Naive thymus-derived CD4-positive, alpha-beta T cell (primary cell): ENCODE measurements at regions not wholly inside any gene's neighbourhood (a gene's known extent, or its start where the extent isn't known, plus 50 kb on each side); places are given as distances from the start of the nearest gene placed in this dataset.

Experiments used
- ATAC-seq: fragments of 150-1000 bp; cut with Tn5 transposase; 2 replicates; pipeline ENCODE4 v1.10.0; 2021; ENCODE audit warnings: mild to moderate bottlenecking, moderate library complexity
- CTCF ChIA-PET: fragments of 350-600 bp; sonication (Branson Sonifier 250); formaldehyde crosslinking; loops from one replicate; lab custom pipeline; 2021; ENCODE audit warnings: antibody characterized with exemption; lab: Charles Lee
- POLR2A ChIA-PET: fragments of 350-600 bp; sonication (Branson Sonifier 250); formaldehyde crosslinking; loops from one replicate; lab custom pipeline; 2021; ENCODE audit warnings: antibody characterized with exemption, inconsistent platforms; lab: Charles Lee
- DNase-seq, 9 donors: peaks; one replicate each; pipeline versions ENCODE4 v3.0.0 to v3.0.0-alpha.2; 2020 to 2022; ENCODE audit warnings: mixed read lengths in 1 of 9
- H3K27ac ChIP-seq: one replicate; pipeline ENCODE4 v1.7.0; 2013; ENCODE audit warnings: mild to moderate bottlenecking, low read depth, low read length, moderate library complexity
- H3K27me3 ChIP-seq, 2 donors: one replicate each; pipeline ENCODE4 v1.7.0; 2013; ENCODE audit warnings: low read length in 2 of 2, mild to moderate bottlenecking in 2 of 2, moderate library complexity in 2 of 2; ENCODE audit not compliant: control insufficient read depth in 2 of 2, insufficient read depth in 2 of 2
- H3K36me3 ChIP-seq, 3 experiments: 1 replicate in 2 of 3; 2 replicates in 1 of 3; pipeline ENCODE4 v1.7.0; 2013; ENCODE audit warnings: low read length in 3 of 3, mild to moderate bottlenecking in 3 of 3, moderate library complexity in 1 of 3; ENCODE audit not compliant: insufficient read depth in 3 of 3, control insufficient read depth in 2 of 3
- H3K4me1 ChIP-seq, 2 donors: one replicate each; pipeline ENCODE4 v1.7.0; 2013; ENCODE audit warnings: low read length in 2 of 2, mild to moderate bottlenecking in 2 of 2, moderate library complexity in 1 of 2; ENCODE audit not compliant: control insufficient read depth in 2 of 2, insufficient read depth in 2 of 2
- H3K4me3 ChIP-seq: 2 replicates; pipeline ENCODE4 v1.7.0; 2013; ENCODE audit warnings: mild to moderate bottlenecking, low read length
- H3K9me3 ChIP-seq, 3 experiments: 1 replicate in 2 of 3; 2 replicates in 1 of 3; pipeline ENCODE4 v1.7.0; 2013; ENCODE audit warnings: low read length in 3 of 3; ENCODE audit not compliant: control insufficient read depth in 2 of 3
- H3K27ac Mint-ChIP-seq, 9 donors: one replicate each; pipeline ENCODE4 v1.8.0; 2020 to 2022; ENCODE audit warnings: mixed read lengths in 9 of 9, mild to moderate bottlenecking in 8 of 9, moderate library complexity in 5 of 9, inconsistent platforms in 2 of 9
- H3K27me3 Mint-ChIP-seq, 5 donors: one replicate each; pipeline ENCODE4 v1.8.0; 2021 to 2022; ENCODE audit warnings: mixed read lengths in 5 of 5, mild to moderate bottlenecking in 1 of 5
- H3K36me3 Mint-ChIP-seq, 5 donors: one replicate each; pipeline ENCODE4 v1.8.0; 2020 to 2022; ENCODE audit warnings: mixed read lengths in 5 of 5, mild to moderate bottlenecking in 3 of 5, inconsistent platforms in 1 of 5
- H3K4me1 Mint-ChIP-seq, 7 donors: one replicate each; pipeline ENCODE4 v1.8.0; 2020 to 2022; ENCODE audit warnings: mixed read lengths in 7 of 7, mild to moderate bottlenecking in 3 of 7, inconsistent platforms in 1 of 7
- H3K4me3 Mint-ChIP-seq, 10 donors: one replicate each; pipeline ENCODE4 v1.8.0; 2020 to 2022; ENCODE audit warnings: mild to moderate bottlenecking in 10 of 10, mixed read lengths in 10 of 10, moderate library complexity in 6 of 10, inconsistent platforms in 2 of 10
- H3K9me3 Mint-ChIP-seq, 11 donors: one replicate each; pipeline ENCODE4 v1.8.0; 2020 to 2022; ENCODE audit warnings: mixed read lengths in 11 of 11, mild to moderate bottlenecking in 4 of 11, inconsistent platforms in 1 of 11, moderate library complexity in 1 of 11
- intact Hi-C, 2 donors: fragments of 100-400 bp; cut with micrococcal nuclease; formaldehyde crosslinking; loops; one replicate each; pipeline ENCODE4 v1.15.1; 2023

DNA sequence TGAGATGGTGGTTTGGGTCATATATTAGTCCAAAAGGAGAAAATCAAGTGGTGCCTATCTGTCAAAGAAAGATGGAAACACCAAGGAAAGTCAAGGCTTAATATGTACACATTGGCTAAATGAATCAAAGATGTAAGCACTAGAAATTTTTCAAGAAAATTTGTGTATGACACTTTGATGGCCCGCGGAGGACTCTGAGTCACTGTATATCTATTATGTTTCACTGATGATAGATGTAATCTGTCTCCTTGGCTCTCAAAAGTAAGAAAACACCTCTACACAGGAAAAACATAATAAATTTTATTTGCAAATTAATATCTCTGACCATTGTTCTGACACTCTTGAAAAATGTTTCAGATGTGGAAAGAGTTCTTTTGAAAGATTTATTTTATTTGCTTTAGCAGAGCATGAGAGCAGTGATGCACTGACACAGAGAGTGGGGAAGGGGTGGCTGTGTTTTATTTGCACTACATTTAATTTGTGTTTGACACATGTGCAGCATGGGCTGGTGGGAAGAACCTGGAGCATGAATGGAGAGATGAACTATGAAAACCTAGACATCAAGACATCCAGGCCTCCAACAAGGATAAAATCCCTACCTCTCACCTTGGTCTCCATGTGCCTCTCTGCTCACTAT is 180.8 kb upstream of the GAS1 start:
- H3K4me1 Mint-ChIP-seq = peaks cover 0 to under 1% (median 0%) of the 10 kb centered on the region in 7 donors
- Histone ChIP-seq H3K27me3 (no peaks in the 10 kb centered on the region), H3K4me1 (no peaks in the 10 kb centered on the region), H3K4me3 (no peak overlapping the region), H3K36me3 (no peaks in the 10 kb centered on the region), H3K27ac (no peak overlapping the region), H3K9me3 (no peaks in the 10 kb centered on the region)
- DNase-seq (no peak), ATAC-seq (no peak)
- H3K36me3 Mint-ChIP-seq = no peaks in the 10 kb centered on the region
- peaks cover under 1 to 60% (median 36%) of the 10 kb centered on the region in 5 donors for H3K27me3 Mint-ChIP-seq
- CTCF ChIA-PET = no interaction called here
- H3K4me3 Mint-ChIP-seq = no peak overlapping the region
- POLR2A ChIA-PET = no interaction called here
- intact Hi-C loops = no loop called here
- peaks cover 0 to 19% (median 6%) of the 10 kb centered on the region in 11 donors for H3K9me3 Mint-ChIP-seq
- no peak overlapping the region for H3K27ac Mint-ChIP-seq

DNA sequence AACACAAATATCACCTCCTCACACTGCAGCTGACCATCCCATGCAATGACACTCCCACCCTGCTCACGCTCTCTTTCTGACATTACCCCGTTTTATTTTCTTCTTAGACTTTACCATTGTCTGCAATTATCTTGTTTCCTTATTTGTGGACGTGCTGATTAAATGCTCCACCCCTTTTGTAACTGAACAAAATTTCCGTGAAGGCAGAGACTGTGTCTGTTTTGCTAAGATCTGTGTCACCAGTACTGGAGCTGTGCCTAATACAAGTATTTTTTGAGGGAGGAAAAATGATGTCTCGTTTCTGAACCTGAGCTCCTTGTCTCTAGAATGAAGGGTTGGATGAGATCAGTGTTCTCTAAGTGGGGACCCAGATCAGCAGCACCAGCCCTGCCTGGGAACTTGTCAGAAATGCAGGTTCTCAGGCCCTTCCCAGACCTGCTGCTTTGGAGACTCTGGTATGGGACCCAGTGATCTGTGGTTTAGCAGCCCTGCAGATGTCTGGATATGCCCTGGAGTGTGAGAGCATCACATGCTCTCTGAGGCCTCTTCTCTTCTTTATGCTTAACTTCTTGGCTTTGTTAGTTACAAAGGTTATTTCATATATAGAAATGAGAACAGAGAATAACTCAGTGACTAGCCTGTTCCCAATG is 181.7 kb upstream of the GAS1 start:
- intact Hi-C loops = no loop called here
- Mint-ChIP-seq H3K4me1 (no peaks in the 10 kb centered on the region), H3K27ac (no peak overlapping the region), H3K36me3 (no peaks in the 10 kb centered on the region), H3K9me3 (peaks cover 0 to 19% (median 9%) of the 10 kb centered on the region in 11 donors), H3K27me3 (peaks cover 0 to 66% (median 40%) of the 10 kb centered on the region in 5 donors), H3K4me3 (no peak overlapping the region)
- H3K4me3 ChIP-seq = no peak overlapping the region
- no peaks in the 10 kb centered on the region for H3K27me3 ChIP-seq
- CTCF ChIA-PET = no interaction called here
- no peaks in the 10 kb centered on the region for H3K9me3 ChIP-seq
- ATAC-seq = no peak
- POLR2A ChIA-PET = no interaction called here
- no peaks in the 10 kb centered on the region for H3K36me3 ChIP-seq
- H3K27ac ChIP-seq = no peak overlapping the region
- no peaks in the 10 kb centered on the region for H3K4me1 ChIP-seq
- no peak for DNase-seq

DNA sequence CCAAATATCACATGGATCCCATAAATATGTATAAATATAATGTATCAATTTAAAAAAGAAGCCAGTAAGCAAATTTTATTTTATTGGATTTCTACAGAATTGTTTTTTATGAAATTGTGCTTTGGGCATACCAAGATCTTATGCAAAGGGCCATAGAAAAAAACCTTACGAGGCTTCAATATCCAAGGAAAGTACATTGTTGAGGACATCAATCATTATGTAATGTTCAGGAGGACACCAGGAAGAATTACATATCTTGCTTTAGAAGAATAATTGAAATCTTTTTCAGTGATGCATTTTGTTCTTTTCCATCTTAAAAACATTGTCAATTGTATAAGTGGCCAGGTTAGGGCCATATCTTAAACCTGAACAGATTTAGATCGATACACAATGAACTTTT is 187.8 kb upstream of the GAS1 start:
- Histone ChIP-seq H3K27me3 (no peaks in the 10 kb centered on the region), H3K9me3 (no peaks in the 10 kb centered on the region), H3K4me3 (no peak overlapping the region), H3K27ac (no peak overlapping the region), H3K4me1 (no peaks in the 10 kb centered on the region), H3K36me3 (no peaks in the 10 kb centered on the region)
- intact Hi-C loops = no loop called here
- no peak overlapping the region for H3K4me3 Mint-ChIP-seq
- H3K4me1 Mint-ChIP-seq = no peaks in the 10 kb centered on the region
- ATAC-seq (no peak), DNase-seq (no peak)
- peaks cover 0 to 25% (median 14%) of the 10 kb centered on the region in 5 donors for H3K27me3 Mint-ChIP-seq
- no peaks in the 10 kb centered on the region for H3K36me3 Mint-ChIP-seq
- H3K9me3 Mint-ChIP-seq = peaks cover 0 to 22% (median 7%) of the 10 kb centered on the region in 11 donors
- ChIA-PET POLR2A (no interaction called here), CTCF (no interaction called here)
- H3K27ac Mint-ChIP-seq = no peak overlapping the region

DNA sequence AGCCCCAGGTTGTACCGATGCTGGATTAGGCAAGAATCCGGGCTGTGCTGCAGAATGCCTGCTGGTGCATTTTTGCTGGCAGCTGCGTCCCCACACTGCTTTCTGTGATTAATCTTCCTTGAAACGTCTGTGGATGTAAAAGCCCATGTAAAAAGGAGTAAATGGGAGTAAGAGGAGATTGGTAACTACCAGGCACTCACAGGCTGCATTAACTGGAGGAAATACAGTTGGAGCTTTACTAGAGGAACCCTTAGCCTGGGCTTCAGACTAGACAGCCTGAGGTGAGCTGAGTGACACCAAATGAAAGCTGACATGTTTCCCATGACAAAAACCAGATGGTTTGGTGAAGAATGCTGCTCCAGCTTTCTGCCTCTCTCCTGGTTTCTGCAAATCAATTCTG is 190.4 kb upstream of the GAS1 start:
- no peaks in the 10 kb centered on the region for H3K27me3 ChIP-seq
- H3K27ac Mint-ChIP-seq = no peak overlapping the region
- H3K4me3 Mint-ChIP-seq = no peak overlapping the region
- ChIA-PET POLR2A (no interaction called here), CTCF (no interaction called here)
- intact Hi-C loops = no loop called here
- H3K9me3 Mint-ChIP-seq = peaks cover 0 to 8% (median 3%) of the 10 kb centered on the region in 11 donors
- no peak overlapping the region for H3K4me3 ChIP-seq
- no peaks in the 10 kb centered on the region for H3K4me1 Mint-ChIP-seq
- H3K36me3 ChIP-seq = no peaks in the 10 kb centered on the region
- no peaks in the 10 kb centered on the region for H3K9me3 ChIP-seq
- H3K27me3 Mint-ChIP-seq = peaks cover 0 to 27% (median 17%) of the 10 kb centered on the region in 5 donors
- no peaks in the 10 kb centered on the region for H3K4me1 ChIP-seq
- no peak overlapping the region for H3K27ac ChIP-seq
- DNase-seq (no peak), ATAC-seq (no peak)
- no peaks in the 10 kb centered on the region for H3K36me3 Mint-ChIP-seq

DNA sequence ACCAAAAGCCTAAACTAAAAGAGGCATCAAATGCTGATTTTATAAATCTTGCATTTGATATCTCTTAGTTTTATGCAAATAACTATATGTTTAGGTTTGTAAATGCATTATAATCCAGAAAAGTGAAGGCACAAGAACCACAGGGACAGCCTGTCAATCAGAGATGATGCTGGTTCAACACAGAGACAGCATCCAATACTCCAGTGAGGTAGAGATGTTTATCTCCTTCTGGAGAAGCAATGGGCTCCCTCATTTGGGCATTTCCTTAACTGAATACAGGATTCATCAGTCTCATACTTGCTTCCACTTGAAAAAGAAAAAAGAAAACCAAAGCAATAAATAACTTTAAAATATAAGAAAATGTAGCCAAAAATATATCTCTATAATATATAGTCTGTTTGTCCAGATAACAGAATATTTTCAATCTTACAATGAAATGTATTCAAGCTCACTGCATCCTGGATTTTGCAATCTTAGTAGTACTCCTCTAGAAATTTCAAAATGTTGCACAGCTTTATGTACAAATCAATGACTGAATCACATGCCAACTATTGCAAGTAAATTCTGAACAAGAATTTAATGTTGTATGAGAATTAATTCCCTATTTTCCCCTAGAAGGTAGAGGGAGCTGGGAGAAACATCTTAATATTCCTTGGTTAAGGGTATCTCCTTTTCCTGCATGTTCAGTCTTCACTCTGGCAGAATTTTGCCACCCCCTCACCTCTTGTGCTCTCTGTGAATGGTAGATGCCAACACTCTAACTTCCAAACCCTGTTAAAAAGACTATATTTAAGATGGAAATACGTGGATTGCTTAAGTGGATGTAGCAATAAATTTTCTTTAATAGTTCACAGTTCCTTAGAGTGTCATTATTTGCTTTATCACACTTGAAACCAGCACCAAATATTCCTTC is 191.1 kb upstream of the GAS1 start:
- H3K9me3 ChIP-seq = no peaks in the 10 kb centered on the region
- CTCF ChIA-PET = no interaction called here
- H3K9me3 Mint-ChIP-seq = peaks cover 0 to 6% (median 3%) of the 10 kb centered on the region in 11 donors
- H3K27me3 Mint-ChIP-seq = peaks cover 0 to 24% (median 11%) of the 10 kb centered on the region in 5 donors
- no peaks in the 10 kb centered on the region for H3K27me3 ChIP-seq
- H3K4me1 ChIP-seq = no peaks in the 10 kb centered on the region
- POLR2A ChIA-PET = no interaction called here
- no peaks in the 10 kb centered on the region for H3K36me3 ChIP-seq
- no peak overlapping the region for H3K4me3 Mint-ChIP-seq
- no peak for DNase-seq
- no peaks in the 10 kb centered on the region for H3K4me1 Mint-ChIP-seq
- H3K27ac ChIP-seq = no peak overlapping the region
- intact Hi-C loops = no loop called here
- ATAC-seq = no peak
- H3K27ac Mint-ChIP-seq = no peak overlapping the region
- H3K4me3 ChIP-seq = no peak overlapping the region
- H3K36me3 Mint-ChIP-seq = no peaks in the 10 kb centered on the region

DNA sequence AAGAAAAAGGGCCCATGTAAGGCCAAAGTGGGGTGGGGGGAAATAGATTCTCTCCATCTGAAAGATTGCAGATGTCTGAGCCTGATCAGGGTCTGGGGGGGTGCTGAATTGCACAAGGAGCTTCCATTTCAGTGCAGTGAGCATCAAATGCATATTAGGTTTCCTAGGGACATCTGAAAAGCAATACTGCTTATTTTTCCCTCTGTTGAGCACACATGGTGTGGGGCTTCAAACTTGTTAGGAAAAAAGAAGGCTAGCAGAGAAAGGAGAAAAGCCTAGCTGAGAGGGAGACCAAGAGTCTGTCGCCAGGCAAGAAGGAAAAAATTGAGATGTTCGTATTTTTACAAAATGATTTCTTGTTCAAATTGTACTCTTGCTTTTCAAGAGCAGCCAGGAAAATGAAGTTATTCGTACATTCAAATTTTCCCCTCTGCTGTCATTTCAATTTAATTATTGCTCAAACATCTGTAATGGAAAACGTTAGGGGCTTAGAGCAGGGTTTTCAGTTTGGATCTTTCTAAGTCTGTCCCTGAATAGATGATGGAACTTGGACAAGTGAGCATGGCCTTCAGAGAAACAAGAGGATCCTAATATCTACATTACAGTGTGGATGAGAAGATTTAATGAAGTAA is 191.9 kb upstream of the GAS1 start:
- no peaks in the 10 kb centered on the region for H3K4me1 Mint-ChIP-seq
- ChIA-PET CTCF (no interaction called here), POLR2A (no interaction called here)
- Histone ChIP-seq H3K4me3 (no peak overlapping the region), H3K27ac (no peak overlapping the region), H3K9me3 (no peaks in the 10 kb centered on the region), H3K4me1 (no peaks in the 10 kb centered on the region), H3K27me3 (no peaks in the 10 kb centered on the region), H3K36me3 (no peaks in the 10 kb centered on the region)
- no peak overlapping the region for H3K27ac Mint-ChIP-seq
- no peaks in the 10 kb centered on the region for H3K36me3 Mint-ChIP-seq
- peaks cover 0 to 24% (median 11%) of the 10 kb centered on the region in 5 donors for H3K27me3 Mint-ChIP-seq
- H3K4me3 Mint-ChIP-seq = no peak overlapping the region
- H3K9me3 Mint-ChIP-seq = peaks cover 0 to 3% (median 0%) of the 10 kb centered on the region in 11 donors
- ATAC-seq = no peak
- DNase-seq = no peak
- intact Hi-C loops = no loop called here
